Umbilical cord (tissue), 1 donor: ENCODE measurements at regions not wholly inside any gene's neighbourhood (a gene's known extent, or its start where the extent isn't known, plus 50 kb on each side); places are given as distances from the start of the nearest gene placed in this dataset.
"Not testable (repeated sequence)": the region's sequence is repeated elsewhere in the genome, so short reads cannot be mapped to it uniquely, and the experiment has no call there.

Source experiments
- DNase-seq: peaks from one replicate; pipeline ENCODE4 v3.0.0-alpha.2; 2015; ENCODE audit warnings: low spot score

- DNase-seq: no peak
Observed at GRCh38 chr12:75764091-75764841, 252.9 kb upstream of the KRR1 start.

GRCh38 chr12:75760573-75761294 lies 249.3 kb upstream of the KRR1 start:
- DNase-seq: no peak

GRCh38 chr12:75759842-75760572 lies 248.6 kb upstream of the KRR1 start:
- peak; percentile 70 for DNase-seq

GRCh38 chr12:75759196-75759595 lies 247.8 kb upstream of the KRR1 start:
- no peak for DNase-seq

- peak; percentile 29 for DNase-seq
Observed at GRCh38 chr12:75756771-75757170, 245.4 kb upstream of the KRR1 start.

GRCh38 chr12:75756111-75756510 lies 244.7 kb upstream of the KRR1 start:
- no peak for DNase-seq

- no peak for DNase-seq
Observed at GRCh38 chr12:75754698-75755097, 243.3 kb upstream of the KRR1 start.

GRCh38 chr12:75754141-75754540 lies 242.7 kb upstream of the KRR1 start:
- DNase-seq: no peak

GRCh38 chr12:75751769-75752471 lies 240.5 kb upstream of the KRR1 start:
- DNase-seq: no peak

GRCh38 chr12:75750716-75751306 lies 239.4 kb upstream of the KRR1 start:
- DNase-seq: peak; percentile 76

- DNase-seq: not testable (repeated sequence)
Observed at GRCh38 chr12:75748990-75749389, 237.6 kb upstream of the KRR1 start.

- peak; percentile 52 for DNase-seq
Observed at GRCh38 chr12:75748136-75748535, 236.7 kb upstream of the KRR1 start.

- DNase-seq: peak; percentile 74
Observed at GRCh38 chr12:75747572-75748021, 236.2 kb upstream of the KRR1 start.

- DNase-seq: no peak
Observed at GRCh38 chr12:75746621-75747020, 235.2 kb upstream of the KRR1 start.

- DNase-seq: no peak
Observed at GRCh38 chr12:75744607-75745256, 233.3 kb upstream of the KRR1 start.

GRCh38 chr12:75742961-75743360 lies 231.6 kb upstream of the KRR1 start:
- DNase-seq: no peak

GRCh38 chr12:75742048-75742447 lies 230.6 kb upstream of the KRR1 start:
- DNase-seq: no peak

- DNase-seq: no peak
Observed at GRCh38 chr12:75739912-75740311, 228.5 kb upstream of the KRR1 start.

GRCh38 chr12:75739098-75739497 lies 227.7 kb upstream of the KRR1 start:
- not testable (repeated sequence) for DNase-seq

- DNase-seq: no peak
Observed at GRCh38 chr12:75738486-75738885, 227.1 kb upstream of the KRR1 start.

GRCh38 chr12:75735853-75736252 lies 224.4 kb upstream of the KRR1 start:
- no peak for DNase-seq
